Spleen (tissue), 11 donors: ENCODE measurements at regions not wholly inside any gene's neighbourhood (a gene's known extent, or its start where the extent isn't known, plus 50 kb on each side); places are given as distances from the start of the nearest gene placed in this dataset.

ENCODE experiments used
- DNase-seq: peaks from one replicate; pipeline ENCODE4 v3.0.0-alpha.2; 2020
- H3K27ac ChIP-seq, 8 donors: fragments of 200-600 bp; sonication (generic) in 7 of 8; 1 replicate in 4 of 8; 2 replicates in 4 of 8; pipeline versions ENCODE4 v1.5.0 to v1.8.0; 2016 to 2021; ENCODE audit warnings: inconsistent platforms in 4 of 8, mild to moderate bottlenecking in 4 of 8, moderate library complexity in 1 of 8
- H3K27me3 ChIP-seq, 7 donors: fragments of 200-600 bp; sonication (generic) in 6 of 7; replicated peaks in 1 of 7; 1 replicate in 4 of 7; 2 replicates in 3 of 7; pipeline versions ENCODE4 v1.5.0 to v1.8.0; 2016 to 2021; ENCODE audit warnings: inconsistent platforms in 3 of 7, mild to moderate bottlenecking in 1 of 7
- H3K36me3 ChIP-seq, 6 donors: fragments of 200-600 bp; sonication (generic) in 5 of 6; 1 replicate in 4 of 6; 2 replicates in 2 of 6; pipeline versions ENCODE4 v1.5.0 to v1.8.0; 2016 to 2021; ENCODE audit warnings: inconsistent platforms in 2 of 6
- H3K4me1 ChIP-seq, 6 donors: fragments of 200-600 bp; sonication (generic) in 5 of 6; 1 replicate in 3 of 6; 2 replicates in 3 of 6; pipeline versions ENCODE4 v1.5.0 to v1.8.0; 2016 to 2021; ENCODE audit warnings: inconsistent platforms in 3 of 6
- H3K4me3 ChIP-seq, 8 donors: fragments of 200-600 bp; sonication (generic) in 7 of 8; 1 replicate in 4 of 8; 2 replicates in 4 of 8; pipeline versions ENCODE4 v1.5.0 to v1.8.0; 2016 to 2021; ENCODE audit warnings: inconsistent platforms in 4 of 8, mild to moderate bottlenecking in 4 of 8, moderate library complexity in 2 of 8
- H3K9me3 ChIP-seq, 8 donors: fragments of 200-600 bp; sonication (generic) in 7 of 8; 1 replicate in 4 of 8; 2 replicates in 4 of 8; pipeline versions ENCODE4 v1.5.0 to v1.8.0; 2016 to 2021; ENCODE audit warnings: inconsistent platforms in 4 of 8
- CTCF ChIP-seq, 11 experiments: fragments of 200-600 bp in 7 of 11; fragments of 450-650 bp in 4 of 11; sonication (generic) in 4 of 11; IDR thresholded peaks in 8 of 11; conservative IDR thresholded peaks in 3 of 11; 1 replicate in 7 of 11; 2 replicates in 4 of 11; pipeline versions ENCODE4 v1.4.0 to v1.8.0; 2016 to 2021; ENCODE audit warnings: antibody characterized with exemption in 11 of 11, inconsistent platforms in 4 of 11, mild to moderate bottlenecking in 1 of 11
- POLR2A ChIP-seq, 3 donors: fragments of 450-650 bp; IDR thresholded peaks; one replicate each; pipeline ENCODE4 v1.5.1; 2017; ENCODE audit warnings: antibody characterized with exemption in 3 of 3, mild to moderate bottlenecking in 1 of 3
- POLR2AphosphoS5 ChIP-seq, 3 donors: sonication (generic); formaldehyde crosslinking; IDR thresholded peaks; one replicate each; pipeline ENCODE4 v1.5.1; 2017; ENCODE audit warnings: antibody characterized with exemption in 3 of 3
- WGBS, 5 donors: extraction: QIAGEN DNeasy Blood & Tissue Kit in 3 of 5; methylation state at CpG; one replicate each; pipeline versions ENCODE4 v1.1.5 to v1.1.7; 2013 to 2018; 5-methylcytosine and 5-hydroxymethylcytosine counted together
- intact Hi-C: fragments of 100-400 bp; cut with DNase I; formaldehyde crosslinking; loops from one replicate; pipeline ENCODE4 v1.15.0; 2023; ENCODE audit warnings: low total_unique reads
- donor health status: healthy with polysubstance abuse.
- donor health status: DM: no; HTN: no; CAD: no; lungs with moderate emphysema.
- donor health status: DM: no; HTN: no; CAD: no.
- donor health status: Bipolar disorder and iron deficiency.
- donor health status: healthy.
- donor health status: DM: no; HTN: no; CAD: no.
- donor health status: DM: yes; HTN: yes; CAD: no.

GRCh38 chr3:182190056-182190455, 478.3 kb downstream of the SOX2 start:
- no peaks in the 10 kb centered on the region for H3K4me1 ChIP-seq
- H3K4me3 ChIP-seq = no peak overlapping the region
- H3K27me3 ChIP-seq = no peaks in the 10 kb centered on the region
- no peak overlapping the region for H3K27ac ChIP-seq
- DNase-seq = no peak
- intact Hi-C loops = no loop called here
- peaks cover 0 to 10% (median 0%) of the 10 kb centered on the region in 8 donors for H3K9me3 ChIP-seq
- H3K36me3 ChIP-seq = no peaks in the 10 kb centered on the region
- 88 to 100% (median 96%) methylated on average over 2 of the region's 2 CpGs for WGBS, 5 donors
- TF ChIP-seq POLR2AphosphoS5 (IDR thresholded peaks at IDR 0.05) (no peak), CTCF (IDR thresholded peaks at IDR 0.05 in 8 of 11, conservative IDR thresholded peaks at IDR 0.05 in 3 of 11) (no peak)

GRCh38 chr3:182198345-182198744, 486.6 kb downstream of the SOX2 start:
- Histone ChIP-seq H3K4me1 (no peaks in the 10 kb centered on the region), H3K27me3 (no peaks in the 10 kb centered on the region), H3K36me3 (no peaks in the 10 kb centered on the region), H3K27ac (no peak overlapping the region), H3K9me3 (no peaks in the 10 kb centered on the region), H3K4me3 (no peak overlapping the region)
- intact Hi-C loops = no loop called here
- TF ChIP-seq CTCF (IDR thresholded peaks at IDR 0.05 in 8 of 11, conservative IDR thresholded peaks at IDR 0.05 in 3 of 11) (no peak), POLR2AphosphoS5 (IDR thresholded peaks at IDR 0.05) (no peak), POLR2A (IDR thresholded peaks at IDR 0.05) (no peak)
- DNase-seq = no peak
- 77 to 89% (median 80%) methylated on average over 1 of the region's 1 CpG for WGBS, 5 donors

- H3K4me1 ChIP-seq = no peaks in the 10 kb centered on the region
- TF ChIP-seq POLR2AphosphoS5 (IDR thresholded peaks at IDR 0.05) (no peak), POLR2A (IDR thresholded peaks at IDR 0.05) (no peak)
- DNase-seq = no peak
- H3K27me3 ChIP-seq = no peaks in the 10 kb centered on the region
- H3K4me3 ChIP-seq = no peak overlapping the region
- no peak overlapping the region for H3K27ac ChIP-seq
- intact Hi-C loops = no loop called here
- no peaks in the 10 kb centered on the region for H3K36me3 ChIP-seq
- no peaks in the 10 kb centered on the region for H3K9me3 ChIP-seq
- whole genome bisulfite sequencing, 5 donors = 74 to 80% (median 78%) methylated on average over 11 of the region's 11 CpGs
Observed at GRCh38 chr3:182201456-182202168, 489.9 kb downstream of the SOX2 start.

GRCh38 chr3:182212479-182213076, 500.9 kb downstream of the SOX2 start:
- intact Hi-C loops = no loop called here
- no peak overlapping the region for H3K4me3 ChIP-seq
- DNase-seq = no peak
- H3K27me3 ChIP-seq = no peaks in the 10 kb centered on the region
- no peaks in the 10 kb centered on the region for H3K9me3 ChIP-seq
- H3K27ac ChIP-seq = no peak overlapping the region
- no peaks in the 10 kb centered on the region for H3K36me3 ChIP-seq
- TF ChIP-seq POLR2AphosphoS5 (IDR thresholded peaks at IDR 0.05) (no peak), CTCF (IDR thresholded peaks at IDR 0.05 in 8 of 11, conservative IDR thresholded peaks at IDR 0.05 in 3 of 11) (no peak), POLR2A (IDR thresholded peaks at IDR 0.05) (no peak)
- no peaks in the 10 kb centered on the region for H3K4me1 ChIP-seq
- WGBS, 5 donors = 64 to 79% (median 71%) methylated on average over 4 of the region's 4 CpGs
